ENCODE measurements at regions not wholly inside any gene's neighbourhood (a gene's known extent, or its start where the extent isn't known, plus 50 kb on each side); places are given as distances from the start of the nearest gene placed in this dataset.

DNA sequence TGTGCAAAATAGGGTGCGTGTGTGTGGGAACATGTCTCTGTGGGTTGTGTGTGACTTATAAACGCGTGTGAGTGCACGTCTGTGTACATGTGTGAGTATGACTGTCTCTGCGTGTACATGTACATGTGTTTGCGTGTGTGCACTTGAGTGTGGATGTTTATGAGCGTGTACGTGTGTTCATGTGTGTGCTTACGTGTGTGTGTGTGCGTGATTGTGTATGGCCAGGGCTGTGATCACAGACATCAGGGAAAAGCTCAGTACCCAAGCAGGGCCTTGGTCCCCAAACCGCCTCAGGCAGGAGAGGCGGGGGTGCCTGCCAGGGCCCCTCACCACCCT, 326.3 kb upstream of the DIO3 start:
- TF ChIP-seq POLR2A (IDR thresholded peaks at IDR 0.05; ENCODE audit: low read depth, low read length), result no peak
- TF ChIP-seq POLR2AphosphoS5 (IDR thresholded peaks at IDR 0.05; ENCODE audit: low read depth, low read length), result no peak
- TF ChIP-seq TAF1 (IDR thresholded peaks at IDR 0.05; ENCODE audit: borderline replicate concordance, low read depth, low read length), result no peak

All from GM12892 (cell line).